Skeletal muscle tissue (tissue), 3 donors: ENCODE measurements at regions not wholly inside any gene's neighbourhood (a gene's known extent, or its start where the extent isn't known, plus 50 kb on each side); places are given as distances from the start of the nearest gene placed in this dataset.
"Not testable (repeated sequence)": the region's sequence is repeated elsewhere in the genome, so short reads cannot be mapped to it uniquely, and the experiment has no call there.

Experiments used
- H3K27ac ChIP-seq: one replicate; pipeline ENCODE4 v1.7.0; 2013; ENCODE audit warnings: mild to moderate bottlenecking, low read depth, low read length, inconsistent platforms
- H3K27me3 ChIP-seq, 3 donors: one replicate each; pipeline ENCODE4 v1.7.0; 2013; ENCODE audit warnings: low read length in 3 of 3; ENCODE audit not compliant: control insufficient read depth in 3 of 3, insufficient read depth in 3 of 3
- H3K36me3 ChIP-seq, 3 donors: one replicate each; pipeline ENCODE4 v1.7.0; 2013; ENCODE audit warnings: low read length in 3 of 3; ENCODE audit not compliant: control insufficient read depth in 3 of 3, insufficient read depth in 3 of 3
- H3K4me1 ChIP-seq, 3 donors: one replicate each; pipeline ENCODE4 v1.7.0; 2013; ENCODE audit warnings: low read length in 3 of 3, mild to moderate bottlenecking in 3 of 3; ENCODE audit not compliant: control insufficient read depth in 3 of 3, insufficient read depth in 3 of 3
- H3K4me3 ChIP-seq, 3 donors: one replicate each; pipeline ENCODE4 v1.7.0; 2013; ENCODE audit warnings: low read length in 3 of 3
- H3K9ac ChIP-seq, 3 donors: one replicate each; pipeline ENCODE4 v1.7.0; 2013; ENCODE audit warnings: low read length in 3 of 3, mild to moderate bottlenecking in 3 of 3, moderate library complexity in 2 of 3, low read depth in 1 of 3
- H3K9me3 ChIP-seq, 3 donors: one replicate each; pipeline ENCODE4 v1.7.0; 2013; ENCODE audit warnings: low read length in 3 of 3; ENCODE audit not compliant: control insufficient read depth in 3 of 3
- donor health status: Osteomylitis.

GRCh38 chr22:27315833-27316232 is 485.7 kb downstream of the MN1 start:
- H3K27me3 ChIP-seq = peaks cover 5 to 30% (median 19%) of the 10 kb centered on the region in 3 donors

GRCh38 chr22:27317096-27317495 is 484.5 kb downstream of the MN1 start:
- Histone ChIP-seq H3K27me3 (peaks cover 8 to 26% (median 24%) of the 10 kb centered on the region in 3 donors), H3K36me3 (no peaks in the 10 kb centered on the region), H3K27ac (no peak overlapping the region), H3K9me3 (no peaks in the 10 kb centered on the region), H3K4me3 (no peak overlapping the region), H3K9ac (no peak overlapping the region), H3K4me1 (peaks cover 4 to 24% (median 5%) of the 10 kb centered on the region in 3 donors)

More at GRCh38 chr22:27315833-27316232, 485.7 kb downstream of the MN1 start:
- Histone ChIP-seq H3K4me3 (no peak overlapping the region), H3K4me1 (peaks cover 4 to 24% (median 5%) of the 10 kb centered on the region in 3 donors), H3K27ac (no peak overlapping the region), H3K9ac (no peak overlapping the region), H3K36me3 (no peaks in the 10 kb centered on the region), H3K9me3 (no peaks in the 10 kb centered on the region)

GRCh38 chr22:27317971-27318428 is 483.6 kb downstream of the MN1 start:
- Histone ChIP-seq H3K27me3 (peaks cover 4 to 29% (median 24%) of the 10 kb centered on the region in 3 donors), H3K9me3 (no peaks in the 10 kb centered on the region), H3K9ac (no peak overlapping the region)

GRCh38 chr22:27318516-27318915 is 483.0 kb downstream of the MN1 start:
- no peaks in the 10 kb centered on the region for H3K36me3 ChIP-seq
- H3K4me1 ChIP-seq = peaks cover 4 to 18% (median 5%) of the 10 kb centered on the region in 3 donors
- H3K27me3 ChIP-seq = peaks cover 9 to 34% (median 22%) of the 10 kb centered on the region in 3 donors
- H3K9me3 ChIP-seq = no peaks in the 10 kb centered on the region
- no peak overlapping the region for H3K27ac ChIP-seq
- H3K4me3 ChIP-seq = no peak overlapping the region
- H3K9ac ChIP-seq = no peak overlapping the region

More at GRCh38 chr22:27317971-27318428, 483.6 kb downstream of the MN1 start:
- no peaks in the 10 kb centered on the region for H3K36me3 ChIP-seq
- H3K4me1 ChIP-seq = peaks cover 4 to 18% (median 5%) of the 10 kb centered on the region in 3 donors
- no peak overlapping the region for H3K27ac ChIP-seq
- H3K4me3 ChIP-seq = no peak overlapping the region

- Histone ChIP-seq H3K27ac (no peak overlapping the region), H3K4me3 (no peak overlapping the region), H3K27me3 (peaks cover 18 to 48% (median 20%) of the 10 kb centered on the region in 3 donors), H3K4me1 (peaks cover 0 to 2% (median under 1%) of the 10 kb centered on the region in 3 donors), H3K9me3 (no peaks in the 10 kb centered on the region), H3K36me3 (no peaks in the 10 kb centered on the region), H3K9ac (no peak overlapping the region)
Observed at GRCh38 chr22:27323661-27324060, 477.9 kb downstream of the MN1 start.

- H3K9me3 ChIP-seq, H3K27ac ChIP-seq, H3K36me3 ChIP-seq, H3K4me1 ChIP-seq, H3K9ac ChIP-seq, H3K4me3 ChIP-seq: not testable (repeated sequence)
- H3K27me3 ChIP-seq = peaks cover 20 to 51% (median 24%) of the 10 kb centered on the region in 3 donors
Observed at GRCh38 chr22:27324908-27325307, 476.6 kb downstream of the MN1 start.

GRCh38 chr22:27327497-27327896 is 474.1 kb downstream of the MN1 start:
- no peak overlapping the region for H3K9ac ChIP-seq
- H3K27ac ChIP-seq = no peak overlapping the region
- no peaks in the 10 kb centered on the region for H3K36me3 ChIP-seq
- no peak overlapping the region for H3K4me3 ChIP-seq
- H3K4me1 ChIP-seq = peaks cover 0 to 5% (median 0%) of the 10 kb centered on the region in 3 donors
- H3K27me3 ChIP-seq = peaks cover 34 to 56% (median 38%) of the 10 kb centered on the region in 3 donors
- H3K9me3 ChIP-seq = no peaks in the 10 kb centered on the region

GRCh38 chr22:27327981-27328721 is 473.4 kb downstream of the MN1 start:
- no peak overlapping the region for H3K9ac ChIP-seq
- peaks cover 0 to 5% (median 0%) of the 10 kb centered on the region in 3 donors for H3K4me1 ChIP-seq
- peaks cover 0 to 4% (median 2%) of the 10 kb centered on the region in 3 donors for H3K9me3 ChIP-seq
- H3K27ac ChIP-seq = no peak overlapping the region
- H3K27me3 ChIP-seq = peaks cover 35 to 56% (median 38%) of the 10 kb centered on the region in 3 donors
- H3K4me3 ChIP-seq = no peak overlapping the region
- H3K36me3 ChIP-seq = no peaks in the 10 kb centered on the region

GRCh38 chr22:27329131-27329850 is 472.3 kb downstream of the MN1 start:
- no peak overlapping the region for H3K9ac ChIP-seq
- peaks cover 0 to 4% (median 2%) of the 10 kb centered on the region in 3 donors for H3K9me3 ChIP-seq
- no peak overlapping the region for H3K27ac ChIP-seq
- no peak overlapping the region for H3K4me3 ChIP-seq
- H3K4me1 ChIP-seq = peaks cover 0 to 5% (median 0%) of the 10 kb centered on the region in 3 donors
- H3K27me3 ChIP-seq = peaks cover 24 to 51% (median 28%) of the 10 kb centered on the region in 3 donors
- no peaks in the 10 kb centered on the region for H3K36me3 ChIP-seq
